Endothelial cell of umbilical vein (primary cell): ENCODE measurements at regions not wholly inside any gene's neighbourhood (a gene's known extent, or its start where the extent isn't known, plus 50 kb on each side); places are given as distances from the start of the nearest gene placed in this dataset.

Experiments
- BruUV-seq: library from RNA; stranded (reverse); fragments of 400-500 nt; replicated peaks from 2 replicates; lab custom pipeline; 2021; lab: Mats Ljungman, UMichigan
- CTCF ChIA-PET: fragments of 300-600, 350-600 bp; sonication (Branson Sonifier 250); formaldehyde crosslinking; loops from one replicate; lab custom pipeline; 2021; ENCODE audit warnings: antibody characterized with exemption, inconsistent platforms; lab: Charles Lee
- POLR2A ChIA-PET: fragments of 300-600, 350-600 bp; sonication (Branson Sonifier 250); formaldehyde crosslinking; loops from one replicate; lab custom pipeline; 2021; ENCODE audit warnings: antibody characterized with exemption, inconsistent platforms; lab: Charles Lee
- DNase-seq: peaks from one replicate; pipeline ENCODE4 v3.0.0-alpha.2; 2011; ENCODE audit warnings: low read depth, low spot score
- FAIRE-seq: peaks from 2 replicates; lab custom pipeline; 2011; peaks lifted over from hg19 to GRCh38; lab: Jason Lieb, UNC
- H2AFZ ChIP-seq: 2 replicates; pipeline ENCODE4 v1.6.0; 2012; ENCODE audit warnings: low read depth, low read length, control low read depth, inconsistent platforms
- H3K27ac ChIP-seq: 2 replicates; pipeline ENCODE4 v1.5.1; 2011; ENCODE audit warnings: low read depth, mild to moderate bottlenecking, control low read depth, low read length, moderate library complexity; ENCODE audit not compliant: insufficient read depth
- H3K27me3 ChIP-seq, 2 experiments: 2 replicates each; pipeline versions ENCODE4 v1.6.0 to v1.6.1; 2011; ENCODE audit warnings: low read length in 2 of 2, mixed read lengths in 1 of 2; ENCODE audit not compliant: control insufficient read depth in 2 of 2, insufficient read depth in 2 of 2
- H3K36me3 ChIP-seq, 2 experiments: 2 replicates in 1 of 2; 3 replicates in 1 of 2; pipeline ENCODE4 v1.5.1; 2011; ENCODE audit warnings: low read length in 2 of 2, mild to moderate bottlenecking in 1 of 2, moderate library complexity in 1 of 2; ENCODE audit not compliant: control insufficient read depth in 2 of 2, insufficient read depth in 2 of 2; ENCODE audit errors: extremely low read depth in 1 of 2
- H3K4me1 ChIP-seq: 3 replicates; pipeline ENCODE4 v1.5.1; 2011; ENCODE audit warnings: mild to moderate bottlenecking, low read length; ENCODE audit not compliant: control insufficient read depth, insufficient read depth; ENCODE audit errors: extremely low read depth
- H3K4me2 ChIP-seq: 2 replicates; pipeline ENCODE4 v1.6.1; 2011; ENCODE audit warnings: low read length, control low read depth, mixed read lengths; ENCODE audit not compliant: insufficient read depth
- H3K4me3 ChIP-seq, 3 experiments: fragments of 200-600 bp in 1 of 3; sonication (generic), shearing (Covaris generic) in 1 of 3; replicated peaks in 1 of 3; 2 replicates each; pipeline ENCODE4 v1.5.1; 2011 to 2016; ENCODE audit warnings: control low read depth in 3 of 3, low read length in 3 of 3, mild to moderate bottlenecking in 2 of 3, inconsistent platforms in 1 of 3, low read depth in 1 of 3, moderate library complexity in 1 of 3; ENCODE audit not compliant: insufficient read depth in 1 of 3
- H3K79me2 ChIP-seq: 2 replicates; pipeline ENCODE4 v1.6.0; 2012; ENCODE audit warnings: low read length, inconsistent platforms; ENCODE audit not compliant: control insufficient read depth, insufficient read depth
- H3K9ac ChIP-seq: replicated peaks from 2 replicates; pipeline ENCODE3; 2011; ENCODE audit warnings: low read length, control low read depth; ENCODE audit not compliant: insufficient read depth; ENCODE audit errors: extremely low read depth
- H3K9me1 ChIP-seq: replicated peaks from 3 replicates; pipeline ENCODE4 v1.6.0; 2011; ENCODE audit warnings: mild to moderate bottlenecking, low read length; ENCODE audit not compliant: control insufficient read depth, insufficient read depth; ENCODE audit errors: extremely low read depth
- H3K9me3 ChIP-seq: replicated peaks from 2 replicates; pipeline ENCODE4 v1.5.1; 2012; ENCODE audit warnings: low read length, inconsistent platforms; ENCODE audit not compliant: control insufficient read depth, insufficient read depth
- H4K20me1 ChIP-seq: replicated peaks from 2 replicates; pipeline ENCODE3; 2011; ENCODE audit warnings: mild to moderate bottlenecking, low read length; ENCODE audit not compliant: control insufficient read depth, insufficient read depth; ENCODE audit errors: extremely low read depth
- CTCF ChIP-seq, 2 donors: IDR thresholded peaks; 1 replicate in 1 of 2; 2 replicates in 1 of 2; pipeline ENCODE4 v1.5.1; 2011; ENCODE audit warnings: low read length in 2 of 2, mild to moderate bottlenecking in 2 of 2, moderate library complexity in 2 of 2, control low read depth in 1 of 2, inconsistent platforms in 1 of 2, low read depth in 1 of 2; ENCODE audit not compliant: insufficient read depth in 1 of 2; ENCODE audit errors: extremely low read depth in 1 of 2
- EZH2 ChIP-seq: IDR thresholded peaks from 2 replicates; pipeline ENCODE4 v1.6.1; 2012; ENCODE audit warnings: borderline replicate concordance, low read depth, mild to moderate bottlenecking, moderate library complexity, low read length, inconsistent platforms; ENCODE audit not compliant: severe bottlenecking
- FOS ChIP-seq: IDR thresholded peaks from 2 replicates; pipeline ENCODE4 v1.6.1; 2011; ENCODE audit warnings: mild to moderate bottlenecking, low read length, moderate library complexity, borderline replicate concordance; ENCODE audit not compliant: insufficient read depth
- GATA2 ChIP-seq: IDR thresholded peaks from 2 replicates; pipeline ENCODE4 v1.7.0; 2011; ENCODE audit warnings: low read depth, mild to moderate bottlenecking, moderate library complexity, mixed read lengths, low read length; ENCODE audit not compliant: insufficient read length, insufficient read depth
- JUN ChIP-seq: IDR thresholded peaks from 2 replicates; pipeline ENCODE4 v1.6.1; 2011; ENCODE audit warnings: borderline replicate concordance, low read depth; ENCODE audit not compliant: insufficient read length, insufficient read depth
- MAX ChIP-seq: IDR thresholded peaks from 2 replicates; pipeline ENCODE4 v1.6.1; 2011; ENCODE audit not compliant: insufficient read depth, insufficient read length
- MYC ChIP-seq: IDR thresholded peaks from one replicate; pipeline ENCODE4 v1.6.1; 2011; ENCODE audit warnings: mild to moderate bottlenecking, low read depth, low read length
- POLR2A ChIP-seq: IDR thresholded peaks from 2 replicates; pipeline ENCODE4 v1.6.1; 2012; ENCODE audit warnings: low read depth, mild to moderate bottlenecking, control low read depth, low read length
- POLR2AphosphoS5 ChIP-seq: IDR thresholded peaks from 2 replicates; pipeline ENCODE4 v1.6.1; 2012; ENCODE audit warnings: low read depth, mild to moderate bottlenecking, control low read depth, low read length, moderate library complexity; ENCODE audit not compliant: insufficient read depth
- dilution Hi-C: fragments of 300-500 bp; cut with MboI; formaldehyde crosslinking; loops from one replicate; pipeline ENCODE4 v1.15.0; 2019; ENCODE audit warnings: low sequenced_read_pairs; ENCODE audit not compliant: extremely low pct_ligation_motif_present
- intact Hi-C: fragments of 100-400 bp; cut with micrococcal nuclease; formaldehyde crosslinking; loops from one replicate; pipeline ENCODE4 v1.10.0; 2022

- FAIRE-seq (no peak), DNase-seq (no peak)
- no peaks in the 10 kb centered on the region for H3K79me2 ChIP-seq
- intact Hi-C loops, result no loop called here
- no peak overlapping the region for H3K4me2 ChIP-seq
- no peaks in the 10 kb centered on the region for H3K27me3 ChIP-seq
- H4K20me1 ChIP-seq, result no peaks in the 10 kb centered on the region
- no peak overlapping the region for H3K4me3 ChIP-seq
- BruUV-seq, result no TSS peak
- no peak for TF ChIP-seq MYC
- no peak for TF ChIP-seq GATA2
- no peak for TF ChIP-seq JUN
- no peak for TF ChIP-seq MAX
- no peak for TF ChIP-seq EZH2
- TF ChIP-seq POLR2AphosphoS5, result no peak
- no peak for TF ChIP-seq CTCF (IDR thresholded peaks at IDR 0.05; ENCODE audit: extremely low read depth in 1 of 2, insufficient read depth in 1 of 2, low read depth in 1 of 2, low read length in 2 of 2)
- no peak for TF ChIP-seq FOS
- no peak for TF ChIP-seq POLR2A
- H3K4me1 ChIP-seq, result no peaks in the 10 kb centered on the region
- dilution Hi-C loops, result no loop called here
- no peak overlapping the region for H2AFZ ChIP-seq
- H3K36me3 ChIP-seq, result no peaks in the 10 kb centered on the region
- no peak overlapping the region for H3K27ac ChIP-seq
- H3K9me1 ChIP-seq, result no peaks in the 10 kb centered on the region
- H3K9me3 ChIP-seq, result no peaks in the 10 kb centered on the region
- H3K9ac ChIP-seq, result no peak overlapping the region
- ChIA-PET POLR2A (no interaction called here), CTCF (no interaction called here)
Observed at GRCh38 chr11:8785457-8785856, 102.9 kb downstream of the RPL27A start.
